Lung (tissue), 12 donors: ENCODE measurements at regions not wholly inside any gene's neighbourhood (a gene's known extent, or its start where the extent isn't known, plus 50 kb on each side); places are given as distances from the start of the nearest gene placed in this dataset. TPM values are rescaled to one million over a fixed set of nuclear protein-coding genes. Genes with fewer than 3 reads are reported as not detected.
A peak's percentile ranks its signal among the peaks of the same experiment; 100 is the strongest.

Experiments used
- ATAC-seq: fragments of 200-7000 bp; cut with Tn5 transposase; one replicate; pipeline ENCODE4 v1.9.1; 2020; ENCODE audit warnings: moderate number of reproducible peaks; ENCODE audit not compliant: insufficient read depth, low FRiP score
- DNase-seq, 3 donors: peaks; one replicate each; pipeline ENCODE4 v3.0.0-alpha.2; 2013 to 2017
- H3K27ac ChIP-seq, 2 donors: one replicate each; pipeline ENCODE4 v1.5.1; 2013; ENCODE audit warnings: mild to moderate bottlenecking in 2 of 2, moderate library complexity in 2 of 2, control low read depth in 1 of 2, inconsistent platforms in 1 of 2, low read depth in 1 of 2, low read length in 1 of 2
- H3K27me3 ChIP-seq, 3 donors: one replicate each; pipeline ENCODE4 v1.5.1; 2013; ENCODE audit warnings: low read length in 2 of 3; ENCODE audit not compliant: control insufficient read depth in 3 of 3, insufficient read depth in 3 of 3
- H3K36me3 ChIP-seq, 4 donors: one replicate each; pipeline ENCODE4 v1.5.1; 2013; ENCODE audit warnings: low read length in 4 of 4, mild to moderate bottlenecking in 1 of 4, moderate library complexity in 1 of 4; ENCODE audit not compliant: control insufficient read depth in 4 of 4, insufficient read depth in 4 of 4
- H3K4me1 ChIP-seq, 5 donors: one replicate each; pipeline ENCODE4 v1.5.1; 2013; ENCODE audit warnings: low read length in 5 of 5, mild to moderate bottlenecking in 2 of 5, moderate library complexity in 1 of 5; ENCODE audit not compliant: control insufficient read depth in 5 of 5, insufficient read depth in 5 of 5
- H3K4me3 ChIP-seq: one replicate; pipeline ENCODE4 v1.5.1; 2013; ENCODE audit warnings: mild to moderate bottlenecking, control low read depth, moderate library complexity
- H3K9ac ChIP-seq, 2 donors: one replicate each; pipeline ENCODE4 v1.5.1; 2013; ENCODE audit warnings: low read length in 2 of 2, control low read depth in 1 of 2; ENCODE audit not compliant: insufficient read depth in 1 of 2
- H3K9me3 ChIP-seq, 4 donors: one replicate each; pipeline ENCODE4 v1.5.1; 2013; ENCODE audit warnings: low read length in 3 of 4, mild to moderate bottlenecking in 1 of 4, moderate library complexity in 1 of 4; ENCODE audit not compliant: control insufficient read depth in 4 of 4, insufficient read depth in 3 of 4
- CTCF ChIP-seq: IDR thresholded peaks from 2 replicates; pipeline ENCODE4 v1.5.1; 2012; ENCODE audit warnings: mild to moderate bottlenecking; ENCODE audit errors: control extremely low read depth, extremely low read depth
- WGBS, 2 donors: extraction: QIAGEN DNeasy Blood & Tissue Kit; methylation state at CpG; one replicate each; pipeline ENCODE4 v1.1.7; 2013; 5-methylcytosine and 5-hydroxymethylcytosine counted together
- small RNA-seq: library from RNA; depleted of rRNA; stranded (forward); fragments of <200 nt; gene quantifications from one replicate; pipeline ENCODE3, GENCODE V24; 2014; ENCODE audit warnings: low replicate concordance
- donor health status: control.
- donor health status: control.
- donor health status: Bipolar disorder and iron deficiency.
- donor health status: healthy.
- donor health status: DM: yes; HTN: yes; CAD: no.

DNA sequence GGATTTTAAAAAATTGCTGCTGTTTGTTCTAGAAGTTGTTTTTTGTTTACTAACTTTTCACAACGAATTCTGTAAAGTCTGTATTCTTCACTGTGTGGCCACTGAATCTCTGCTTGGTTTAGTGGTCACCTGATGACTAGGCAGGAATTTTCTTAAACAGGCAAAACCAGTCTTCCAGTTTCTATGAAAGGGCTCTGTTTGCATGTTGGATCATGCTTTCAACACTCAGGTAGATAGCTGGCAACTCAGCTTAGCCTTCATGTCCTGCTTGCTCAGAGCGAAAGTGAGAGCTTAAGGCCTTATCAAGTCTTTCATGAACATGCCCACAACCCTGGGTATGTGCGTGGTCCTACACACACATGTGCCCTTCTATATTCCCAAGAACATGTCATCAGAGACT is 52.4 kb upstream of the CCDC190 start:
- TF ChIP-seq CTCF = no peak
- Histone ChIP-seq H3K9me3 (peaks cover 0 to 6% (median 3%) of the 10 kb centered on the region in 4 donors), H3K4me1 (peaks cover 0 to 3% (median 0%) of the 10 kb centered on the region in 5 donors), H3K27me3 (no peaks in the 10 kb centered on the region), H3K27ac (no peak overlapping the region), H3K36me3 (no peaks in the 10 kb centered on the region), H3K9ac (no peak overlapping the region), H3K4me3 (no peak overlapping the region)
- peak in 1 of 3 donors; percentile 17 for DNase-seq
- 76 to 84% methylated on average over 3 of the region's 3 CpGs for WGBS, 2 donors
- ATAC-seq = no peak

GRCh38 chr1:162912061-162912667 is 51.2 kb upstream of the CCDC190 start:
- Histone ChIP-seq H3K4me3 (no peak overlapping the region), H3K27ac (no peak overlapping the region), H3K9me3 (peaks cover 0 to 6% (median 3%) of the 10 kb centered on the region in 4 donors), H3K9ac (no peak overlapping the region), H3K4me1 (peaks cover 0 to 3% (median 0%) of the 10 kb centered on the region in 5 donors), H3K27me3 (no peaks in the 10 kb centered on the region), H3K36me3 (no peaks in the 10 kb centered on the region)
- no peak for ATAC-seq
- no peak for TF ChIP-seq CTCF
- WGBS, 2 donors = 95 to 97% methylated on average over 1 of the region's 1 CpG
- DNase-seq = no peak

Small RNA genes in the stretch of these regions (small RNA-seq; reads per million reads assigned to genes)
- not detected for gene AL392003.1
